Vagina (tissue), 2 donors: ENCODE measurements at regions not wholly inside any gene's neighbourhood (a gene's known extent, or its start where the extent isn't known, plus 50 kb on each side); places are given as distances from the start of the nearest gene placed in this dataset.

ENCODE experiments used
- CTCF ChIP-seq, 3 experiments: fragments of 450-650 bp in 2 of 3; fragments of 200-600 bp in 1 of 3; sonication (generic) in 1 of 3; IDR thresholded peaks; one replicate each; pipeline ENCODE4 v1.5.1; 2017 to 2019; ENCODE audit warnings: antibody characterized with exemption in 3 of 3, mild to moderate bottlenecking in 2 of 3, moderate library complexity in 2 of 3
- POLR2A ChIP-seq, 2 donors: fragments of 450-650 bp; IDR thresholded peaks; one replicate each; pipeline ENCODE4 v1.6.1; 2017; ENCODE audit warnings: antibody characterized with exemption in 2 of 2, mild to moderate bottlenecking in 2 of 2, moderate library complexity in 2 of 2
- POLR2AphosphoS5 ChIP-seq, 2 donors: sonication (generic); formaldehyde crosslinking; IDR thresholded peaks; one replicate each; pipeline ENCODE4 v1.9.0; 2017; ENCODE audit warnings: antibody characterized with exemption in 2 of 2, mild to moderate bottlenecking in 2 of 2, low read depth in 1 of 2; ENCODE audit not compliant: insufficient read depth in 1 of 2

- TF ChIP-seq POLR2A (IDR thresholded peaks at IDR 0.05) (no peak), POLR2AphosphoS5 (IDR thresholded peaks at IDR 0.05; ENCODE audit: insufficient read depth in 1 of 2, low read depth in 1 of 2) (no peak), CTCF (IDR thresholded peaks at IDR 0.05) (no peak)
These were observed 448.1 kb downstream of the PTH2R start for GRCh38 chr2:208854717-208855116.
